HG03469 (cell line): ENCODE measurements at regions not wholly inside any gene's neighbourhood (a gene's known extent, or its start where the extent isn't known, plus 50 kb on each side); places are given as distances from the start of the nearest gene placed in this dataset.

Experiments
- ATAC-seq: cut with Tn5 transposase; IDR thresholded peaks from one replicate; pipeline ENCODE4 v1.9.1; 2021; ENCODE audit warnings: mild to moderate bottlenecking, moderate library complexity, moderate number of reproducible peaks; ENCODE audit not compliant: unreplicated experiment

GRCh38 chr2:21667638-21668037 lies 543.9 kb downstream of the TDRD15 start:
- ATAC-seq = no peak

DNA sequence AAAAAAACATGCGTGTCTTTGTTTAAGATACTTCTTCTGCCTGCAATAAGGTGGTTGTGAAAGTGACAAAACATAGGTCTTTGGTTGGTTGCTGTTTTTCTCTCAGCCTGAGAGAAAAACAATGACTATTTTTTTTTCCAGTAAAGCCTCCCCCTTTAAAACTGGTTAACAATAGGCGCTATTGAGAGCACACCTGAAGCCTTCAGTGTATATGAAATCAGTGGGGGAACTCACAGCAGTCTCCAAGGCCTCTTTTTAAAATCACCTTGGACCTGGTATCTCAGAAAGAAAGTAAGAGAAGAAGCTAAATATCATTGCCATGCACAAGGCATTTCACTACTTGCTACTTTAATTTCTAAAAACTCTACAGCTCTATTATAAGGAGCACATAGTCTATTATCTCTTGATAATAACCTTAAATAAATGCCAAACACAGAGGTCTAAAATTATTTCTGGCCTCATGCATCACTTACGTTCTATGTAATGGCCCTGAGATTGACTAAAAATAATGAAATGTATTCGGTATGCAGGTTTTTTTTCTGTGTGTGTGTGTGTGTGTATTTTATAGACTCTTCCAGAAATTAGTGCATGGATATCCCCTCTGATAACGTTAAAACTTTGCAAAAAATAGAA lies 544.4 kb downstream of the TDRD15 start:
- no peak for ATAC-seq

- no peak for ATAC-seq
Observed at GRCh38 chr2:21676041-21676440, 552.3 kb downstream of the TDRD15 start.

DNA sequence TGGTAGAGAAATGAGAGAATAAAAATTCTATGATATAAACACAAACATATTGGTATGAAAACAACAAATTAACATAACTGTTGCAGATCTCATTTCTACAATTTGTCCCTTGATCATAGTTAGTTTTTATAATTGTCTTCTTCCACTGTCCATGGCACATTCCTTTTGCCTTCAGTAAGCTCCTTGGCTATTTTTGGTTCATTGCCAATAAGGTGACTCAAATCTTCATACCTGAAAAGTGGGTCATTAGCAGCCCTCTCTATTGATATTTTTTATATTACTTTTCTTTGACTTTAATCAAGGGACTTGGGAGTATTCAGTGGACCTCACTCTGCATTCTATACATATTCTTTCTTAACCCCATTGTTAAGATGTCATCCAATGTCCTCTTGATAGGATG lies 552.9 kb downstream of the TDRD15 start:
- ATAC-seq = no peak

- ATAC-seq = no peak
Observed at GRCh38 chr2:21683838-21684237, 560.1 kb downstream of the TDRD15 start.

GRCh38 chr2:21687589-21687988 lies 563.8 kb downstream of the TDRD15 start:
- no peak for ATAC-seq

- ATAC-seq = no peak
Observed at GRCh38 chr2:21690005-21690404, 566.2 kb downstream of the TDRD15 start.

DNA sequence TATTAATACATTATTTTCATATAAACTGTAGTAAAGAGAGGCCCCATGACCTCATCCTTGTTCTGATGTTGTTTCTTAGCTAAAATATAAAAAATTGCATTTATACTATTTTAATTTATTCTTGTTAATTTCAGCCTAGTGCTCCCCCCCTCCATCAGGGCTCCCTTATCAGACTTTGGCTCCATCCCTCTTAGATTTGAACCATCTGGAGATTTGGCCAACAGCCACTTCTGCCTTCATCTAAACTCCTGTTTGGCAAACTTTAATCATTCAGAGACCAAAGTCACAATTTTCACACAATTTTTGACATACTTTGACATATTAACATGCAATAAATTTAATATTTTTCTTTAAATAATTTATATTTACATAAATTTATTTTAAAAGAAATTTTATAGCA lies 569.3 kb downstream of the TDRD15 start:
- no peak for ATAC-seq

- ATAC-seq = no peak
Observed at GRCh38 chr2:21694079-21694878, 570.5 kb downstream of the TDRD15 start.

DNA sequence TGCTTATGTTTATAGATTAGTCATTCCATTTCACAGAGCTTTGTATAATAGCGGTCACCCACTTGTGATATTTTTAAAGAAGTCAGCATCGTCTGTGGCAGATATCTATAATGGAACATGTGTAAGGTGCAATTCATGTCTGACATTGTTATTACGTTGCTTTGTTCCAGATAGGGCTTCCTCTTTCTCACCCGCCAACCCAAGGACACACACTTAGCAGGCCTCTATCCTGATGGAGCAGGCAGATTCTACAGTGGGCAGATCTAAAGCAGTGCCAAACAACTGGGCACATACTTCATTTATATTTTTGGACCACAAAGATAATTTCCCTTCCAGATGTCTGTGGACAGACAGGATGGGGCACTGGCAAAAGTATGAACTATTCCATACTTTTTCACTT lies 573.1 kb downstream of the TDRD15 start:
- no peak for ATAC-seq

DNA sequence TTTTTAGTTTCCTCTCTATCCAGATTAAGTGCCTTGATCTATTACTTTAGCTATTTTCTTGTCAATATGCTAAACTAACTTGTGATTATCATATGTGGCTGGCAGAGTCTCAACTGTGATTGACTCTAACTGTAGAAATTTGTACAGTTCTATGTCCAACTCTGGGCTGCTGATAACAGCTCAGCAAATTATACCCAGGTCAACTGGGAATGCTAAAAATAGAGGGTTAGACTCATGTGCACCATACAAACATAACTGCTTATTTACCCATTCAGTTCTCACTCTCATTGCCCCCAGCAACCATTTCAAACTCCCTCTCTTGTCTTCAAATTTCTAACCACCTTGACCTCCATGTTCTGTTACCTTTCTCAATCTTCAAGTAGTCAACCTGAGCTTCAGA lies 576.9 kb downstream of the TDRD15 start:
- no peak for ATAC-seq

GRCh38 chr2:21710031-21710430 lies 586.3 kb downstream of the TDRD15 start:
- no peak for ATAC-seq

GRCh38 chr2:21710496-21710895 lies 586.7 kb downstream of the TDRD15 start:
- ATAC-seq = no peak

GRCh38 chr2:21715887-21716286 lies 592.1 kb downstream of the TDRD15 start:
- no peak for ATAC-seq

DNA sequence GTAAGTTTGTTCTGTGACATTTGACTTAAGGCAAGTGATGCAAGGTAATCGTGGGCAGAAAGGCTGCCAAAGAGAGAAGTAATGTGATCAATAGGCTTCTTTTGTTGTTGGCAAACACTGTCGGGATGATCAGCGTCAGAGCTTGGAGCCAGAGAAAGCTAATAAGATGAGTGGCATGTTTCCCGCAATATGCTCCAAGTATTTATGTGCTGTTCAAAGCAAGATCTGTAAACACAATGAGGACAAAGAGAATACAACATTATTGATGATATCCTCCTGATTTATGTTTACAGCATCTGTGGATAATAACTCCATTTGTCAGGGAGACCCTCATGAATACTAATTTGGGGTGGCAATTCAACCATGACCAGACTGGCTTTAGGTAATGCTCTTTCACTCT lies 603.3 kb downstream of the TDRD15 start:
- ATAC-seq = no peak

DNA sequence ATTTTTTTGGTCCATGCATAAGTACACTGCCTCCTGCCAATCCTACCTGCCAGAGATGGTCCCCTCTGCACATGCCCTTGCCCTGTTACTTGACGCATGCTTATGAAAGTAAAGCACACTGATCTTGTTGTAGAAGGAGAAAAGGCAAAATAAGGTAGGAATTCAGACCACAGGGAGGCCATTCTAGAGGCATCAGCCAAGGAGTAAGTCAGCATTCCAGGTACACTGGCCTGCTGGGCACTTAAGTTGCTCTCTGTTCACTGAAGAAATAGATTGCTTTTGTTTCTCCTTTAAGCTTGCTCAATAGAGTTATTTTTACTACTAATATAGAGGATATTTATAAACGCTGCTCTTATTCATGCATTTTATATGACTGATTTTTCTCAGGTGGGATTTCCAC lies 604.4 kb downstream of the TDRD15 start:
- no peak for ATAC-seq

GRCh38 chr2:21730141-21730540 lies 606.4 kb downstream of the TDRD15 start:
- no peak for ATAC-seq

DNA sequence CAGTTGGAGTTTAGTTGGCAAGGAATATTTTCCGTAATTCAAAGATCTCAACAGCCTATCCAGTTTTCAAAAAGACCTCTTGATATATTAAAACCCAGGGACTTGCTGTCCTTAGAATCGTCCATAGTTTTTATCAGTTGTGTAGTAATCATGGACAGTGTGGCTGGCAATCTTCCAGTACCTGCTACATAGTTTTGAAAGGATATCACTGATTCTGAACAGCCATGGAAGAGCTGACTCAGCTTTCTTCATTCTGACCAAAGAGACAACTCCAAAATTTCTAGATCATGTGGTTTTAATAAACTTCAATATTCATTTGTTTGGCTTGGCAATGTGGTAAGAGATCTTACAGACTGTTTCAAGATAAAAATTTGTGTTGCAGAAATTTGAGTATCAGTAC lies 616.7 kb downstream of the TDRD15 start:
- no peak for ATAC-seq

GRCh38 chr2:21746499-21746898 lies 622.7 kb downstream of the TDRD15 start:
- ATAC-seq = no peak

DNA sequence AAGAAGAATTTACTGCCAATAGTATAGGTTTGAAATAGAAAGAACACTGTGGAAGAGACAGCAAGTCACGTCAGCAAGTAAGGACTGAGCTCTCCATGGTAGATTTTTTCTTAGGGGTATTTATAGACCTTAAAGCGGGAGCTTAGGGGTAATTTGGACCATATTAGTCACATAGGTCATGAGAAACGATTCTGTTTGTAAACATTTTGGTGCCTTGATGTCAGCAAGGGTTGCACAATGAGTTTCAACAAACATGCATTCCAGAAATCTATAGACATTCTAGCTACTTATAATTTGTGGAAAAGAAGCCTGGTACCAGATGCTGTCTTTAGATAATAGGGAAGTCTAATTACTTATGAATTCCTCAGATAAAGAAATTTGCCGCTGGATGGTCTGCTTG lies 624.7 kb downstream of the TDRD15 start:
- no peak for ATAC-seq

GRCh38 chr2:21754164-21754788 lies 630.5 kb downstream of the TDRD15 start:
- no peak for ATAC-seq

- no peak for ATAC-seq
Observed at GRCh38 chr2:21757805-21758430, 634.1 kb downstream of the TDRD15 start.
